ENCODE measurements at regions not wholly inside any gene's neighbourhood (a gene's known extent, or its start where the extent isn't known, plus 50 kb on each side); places are given as distances from the start of the nearest gene placed in this dataset.

GRCh38 chr2:5978131-5978751, 286.1 kb downstream of the SOX11 start:
- H3K9me3 ChIP-seq = no peaks in the 10 kb centered on the region
- 71% methylated on average over 3 of the region's 4 CpGs for WGBS (ENCODE audit: insufficient coverage, low coverage, low lambda C conversion rate, missing lambda C conversion rate)
- TF ChIP-seq CTCF (IDR thresholded peaks at IDR 0.05) (no peak), POLR2A (IDR thresholded peaks at IDR 0.05) (no peak)

DNA sequence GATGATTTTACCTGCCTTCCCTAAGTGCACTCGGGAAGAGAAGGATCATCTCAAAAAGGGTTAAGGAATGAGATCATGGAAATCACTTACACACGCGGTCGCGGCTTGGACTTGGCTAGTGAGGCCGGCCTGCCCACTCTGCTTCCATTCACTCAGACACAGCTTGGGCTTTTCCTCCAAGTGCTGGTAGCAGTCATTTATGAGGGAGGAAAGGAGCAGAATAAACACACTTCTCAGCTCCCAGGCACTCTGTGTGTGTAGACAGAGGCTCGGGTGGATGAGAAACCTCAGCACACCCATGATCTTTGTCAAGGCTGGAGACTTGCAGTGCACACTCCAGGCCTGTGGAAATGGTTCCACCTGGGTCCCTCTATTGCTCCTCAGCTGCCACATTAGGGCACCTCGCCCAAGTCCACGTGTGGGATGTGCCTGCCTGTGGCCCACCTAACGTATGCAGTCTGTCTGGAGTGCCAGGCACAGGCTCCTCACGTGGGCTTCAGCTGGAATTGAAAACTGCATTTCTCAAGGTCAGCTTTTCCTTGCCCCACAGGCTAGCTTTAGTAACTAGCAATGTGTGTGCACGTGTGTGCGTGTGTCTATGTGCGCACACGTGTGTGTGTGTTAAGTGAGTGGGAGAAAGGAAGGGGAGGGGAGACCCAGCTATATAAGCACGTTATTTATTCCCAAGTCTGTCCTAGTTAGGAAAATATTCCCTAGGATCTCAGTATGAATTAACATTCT, 288.4 kb downstream of the SOX11 start:
- no peak for DNase-seq
- ATAC-seq = no peak
- no peaks in the 10 kb centered on the region for H3K36me3 ChIP-seq
- no peak overlapping the region for H3K27ac ChIP-seq
- 69% methylated on average over 10 of the region's 16 CpGs for WGBS (ENCODE audit: insufficient coverage, low coverage, low lambda C conversion rate, missing lambda C conversion rate)
- no peaks in the 10 kb centered on the region for H3K9me3 ChIP-seq
- no peak overlapping the region for H3K4me3 ChIP-seq
- TF ChIP-seq CTCF (IDR thresholded peaks at IDR 0.05) (no peak), POLR2A (IDR thresholded peaks at IDR 0.05) (no peak)
- no peaks in the 10 kb centered on the region for H3K27me3 ChIP-seq
- intact Hi-C loops (cut with DNase I) = no loop called here
- no peaks in the 10 kb centered on the region for H3K4me1 ChIP-seq

More at GRCh38 chr2:5978131-5978751, 286.1 kb downstream of the SOX11 start:
- ATAC-seq (no peak), DNase-seq (no peak)
- Histone ChIP-seq H3K36me3 (no peaks in the 10 kb centered on the region), H3K4me3 (no peak overlapping the region), H3K27ac (no peak overlapping the region), H3K4me1 (no peaks in the 10 kb centered on the region), H3K27me3 (no peaks in the 10 kb centered on the region)
- intact Hi-C loops (cut with DNase I) = no loop called here

GRCh38 chr2:5982193-5982902, 290.2 kb downstream of the SOX11 start:
- WGBS (ENCODE audit: insufficient coverage, low coverage, low lambda C conversion rate, missing lambda C conversion rate) = 57% methylated on average over 16 of the region's 16 CpGs
- intact Hi-C loops (cut with DNase I) = no loop called here
- Histone ChIP-seq H3K27ac (no peak overlapping the region), H3K9me3 (no peaks in the 10 kb centered on the region), H3K4me3 (no peak overlapping the region), H3K4me1 (no peaks in the 10 kb centered on the region), H3K27me3 (no peaks in the 10 kb centered on the region), H3K36me3 (no peaks in the 10 kb centered on the region)
- DNase-seq = no peak
- no peak for ATAC-seq
- TF ChIP-seq POLR2A (IDR thresholded peaks at IDR 0.05) (no peak), CTCF (IDR thresholded peaks at IDR 0.05) (no peak)

DNA sequence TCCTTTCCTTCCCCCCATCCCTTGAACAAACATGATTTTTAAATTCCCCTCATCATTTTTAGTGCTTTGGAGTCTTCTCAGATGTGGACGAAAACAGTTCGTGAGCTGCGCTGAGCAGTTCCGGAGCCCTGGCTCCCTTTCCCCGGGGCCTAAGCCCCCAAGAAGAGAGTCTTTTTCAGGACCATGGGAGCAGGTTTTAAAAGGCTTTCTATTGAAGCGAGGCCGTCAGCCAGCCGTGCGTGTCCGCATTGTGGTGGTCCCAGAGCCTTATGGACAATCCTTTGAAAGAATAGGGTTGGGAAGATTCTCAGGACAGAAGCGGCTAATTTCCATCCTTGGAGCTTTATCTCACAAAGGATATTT, 290.7 kb downstream of the SOX11 start:
- ATAC-seq (no peak), DNase-seq (no peak)
- H3K4me3 ChIP-seq = no peak overlapping the region
- 63% methylated on average over 7 of the region's 11 CpGs for WGBS (ENCODE audit: insufficient coverage, low coverage, low lambda C conversion rate, missing lambda C conversion rate)
- no peaks in the 10 kb centered on the region for H3K9me3 ChIP-seq
- TF ChIP-seq POLR2A (IDR thresholded peaks at IDR 0.05) (no peak), CTCF (IDR thresholded peaks at IDR 0.05) (no peak)
- no peaks in the 10 kb centered on the region for H3K4me1 ChIP-seq
- H3K27ac ChIP-seq = no peak overlapping the region
- no peaks in the 10 kb centered on the region for H3K27me3 ChIP-seq
- no peaks in the 10 kb centered on the region for H3K36me3 ChIP-seq
- intact Hi-C loops (cut with DNase I) = no loop called here

Measured in right lobe of liver (tissue), 6 donors.